ENCODE measurements at regions not wholly inside any gene's neighbourhood (a gene's known extent, or its start where the extent isn't known, plus 50 kb on each side); places are given as distances from the start of the nearest gene placed in this dataset.

GRCh38 chr2:156982615-156983014 is 274.9 kb upstream of the GALNT5 start:
- Histone ChIP-seq H3K9ac (ENCODE audit: low read length) (no peak overlapping the region), H3K4me3 (ENCODE audit: insufficient read depth, low read length, poor library complexity, severe bottlenecking) (no peak overlapping the region), H3K27ac (ENCODE audit: low read depth, low read length) (no peak overlapping the region), H3K79me2 (ENCODE audit: insufficient read depth, low read length) (no peaks in the 10 kb centered on the region), H3K27me3 (ENCODE audit: low read length) (no peaks in the 10 kb centered on the region), H3K36me3 (ENCODE audit: low read length) (no peaks in the 10 kb centered on the region), H3K9me2 (replicated peaks; ENCODE audit: insufficient read depth, low read length) (no peaks in the 10 kb centered on the region), H3F3A (ENCODE audit: insufficient read depth) (no peaks in the 10 kb centered on the region), H4K20me1 (ENCODE audit: low read depth, low read length) (no peaks in the 10 kb centered on the region), H3K4me2 (ENCODE audit: low read depth, low read length, poor library complexity, severe bottlenecking) (no peak overlapping the region), H2AFZ (ENCODE audit: low read depth, low read length, severe bottlenecking) (no peak overlapping the region), H3K9me3 (ENCODE audit: insufficient read depth, low read length) (no peaks in the 10 kb centered on the region)
- no peak for TF ChIP-seq CTCF (IDR thresholded peaks at IDR 0.05; ENCODE audit: insufficient read depth, low read length, poor library complexity, severe bottlenecking)
- no peak for TF ChIP-seq EZH2phosphoT487 (conservative IDR thresholded peaks at IDR 0.05; ENCODE audit: low read length)

GRCh38 chr2:156986339-156986988 is 271.0 kb upstream of the GALNT5 start:
- Histone ChIP-seq H3K36me3 (ENCODE audit: low read length) (no peaks in the 10 kb centered on the region), H3K9ac (ENCODE audit: low read length) (no peak overlapping the region), H3K27ac (ENCODE audit: low read depth, low read length) (no peak overlapping the region), H3K79me2 (ENCODE audit: insufficient read depth, low read length) (no peaks in the 10 kb centered on the region), H4K20me1 (ENCODE audit: low read depth, low read length) (no peaks in the 10 kb centered on the region), H2AFZ (ENCODE audit: low read depth, low read length, severe bottlenecking) (no peak overlapping the region), H3K4me3 (ENCODE audit: insufficient read depth, low read length, poor library complexity, severe bottlenecking) (no peak overlapping the region), H3K4me2 (ENCODE audit: low read depth, low read length, poor library complexity, severe bottlenecking) (no peak overlapping the region), H3K9me3 (ENCODE audit: insufficient read depth, low read length) (no peaks in the 10 kb centered on the region), H3F3A (ENCODE audit: insufficient read depth) (no peaks in the 10 kb centered on the region), H3K27me3 (ENCODE audit: low read length) (no peaks in the 10 kb centered on the region), H3K9me2 (replicated peaks; ENCODE audit: insufficient read depth, low read length) (no peaks in the 10 kb centered on the region)
- no peak for TF ChIP-seq EZH2phosphoT487 (conservative IDR thresholded peaks at IDR 0.05; ENCODE audit: low read length)
- TF ChIP-seq CTCF (IDR thresholded peaks at IDR 0.05; ENCODE audit: insufficient read depth, low read length, poor library complexity, severe bottlenecking): no peak

DNA sequence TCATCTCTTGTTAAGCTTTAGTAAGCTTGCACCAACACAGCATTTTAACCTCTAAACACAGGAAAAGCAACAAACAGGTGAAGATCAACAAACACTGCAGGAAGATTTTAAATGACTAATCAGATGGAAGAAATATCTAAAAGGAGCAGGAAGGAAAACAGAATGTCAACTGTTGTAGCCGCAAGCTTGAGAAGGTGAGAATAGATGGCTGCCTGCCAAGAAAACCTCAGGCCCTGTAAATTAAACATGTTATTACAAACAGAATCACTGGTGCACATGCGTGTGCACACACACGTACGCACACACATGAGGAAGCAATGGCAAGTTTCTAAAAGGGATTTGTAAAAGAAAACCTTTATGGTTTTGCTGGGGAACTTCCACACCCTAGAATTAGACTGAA is 257.8 kb upstream of the GALNT5 start:
- Histone ChIP-seq H3K9me3 (ENCODE audit: insufficient read depth, low read length) (no peaks in the 10 kb centered on the region), H3K4me2 (ENCODE audit: low read depth, low read length, poor library complexity, severe bottlenecking) (no peak overlapping the region), H4K20me1 (ENCODE audit: low read depth, low read length) (no peaks in the 10 kb centered on the region), H3F3A (ENCODE audit: insufficient read depth) (no peaks in the 10 kb centered on the region), H3K4me3 (ENCODE audit: insufficient read depth, low read length, poor library complexity, severe bottlenecking) (no peak overlapping the region), H3K9ac (ENCODE audit: low read length) (no peak overlapping the region), H3K27me3 (ENCODE audit: low read length) (no peaks in the 10 kb centered on the region), H3K79me2 (ENCODE audit: insufficient read depth, low read length) (no peaks in the 10 kb centered on the region), H3K9me2 (replicated peaks; ENCODE audit: insufficient read depth, low read length) (no peaks in the 10 kb centered on the region), H3K36me3 (ENCODE audit: low read length) (no peaks in the 10 kb centered on the region), H3K27ac (ENCODE audit: low read depth, low read length) (no peak overlapping the region), H2AFZ (ENCODE audit: low read depth, low read length, severe bottlenecking) (no peak overlapping the region)
- TF ChIP-seq EZH2phosphoT487 (conservative IDR thresholded peaks at IDR 0.05; ENCODE audit: low read length) (no peak), CTCF (IDR thresholded peaks at IDR 0.05; ENCODE audit: insufficient read depth, low read length, poor library complexity, severe bottlenecking) (no peak)

Measured in SU-DHL-6 (cell line).